Endothelial cell (in vitro differentiated cells): ENCODE measurements at regions not wholly inside any gene's neighbourhood (a gene's known extent, or its start where the extent isn't known, plus 50 kb on each side); places are given as distances from the start of the nearest gene placed in this dataset.

Source experiments
- DNase-seq: peaks from one replicate; pipeline ENCODE4 v3.0.0; 2021; ENCODE audit warnings: low spot score
- H3K27ac Mint-ChIP-seq: one replicate; pipeline ENCODE4 v1.8.0; 2021; ENCODE audit warnings: mixed read lengths, inconsistent platforms; ENCODE audit not compliant: unreplicated experiment
- H3K27me3 Mint-ChIP-seq: one replicate; pipeline ENCODE4 v1.8.0; 2021; ENCODE audit warnings: mild to moderate bottlenecking, moderate library complexity, mixed read lengths, inconsistent platforms; ENCODE audit not compliant: unreplicated experiment
- H3K36me3 Mint-ChIP-seq: one replicate; pipeline ENCODE4 v1.8.0; 2021; ENCODE audit warnings: mild to moderate bottlenecking, low read depth, mixed read lengths, inconsistent platforms; ENCODE audit not compliant: unreplicated experiment
- H3K4me1 Mint-ChIP-seq: one replicate; pipeline ENCODE4 v1.8.0; 2021; ENCODE audit warnings: mild to moderate bottlenecking, mixed read lengths, inconsistent platforms; ENCODE audit not compliant: unreplicated experiment
- H3K4me3 Mint-ChIP-seq: one replicate; pipeline ENCODE4 v1.8.0; 2021; ENCODE audit warnings: mild to moderate bottlenecking, mixed read lengths, inconsistent platforms; ENCODE audit not compliant: unreplicated experiment
- H3K9me3 Mint-ChIP-seq: one replicate; pipeline ENCODE4 v1.8.0; 2021; ENCODE audit warnings: mixed read lengths, inconsistent platforms; ENCODE audit not compliant: unreplicated experiment
- CTCF ChIP-seq: fragments of 200-600 bp; sonication (generic); IDR thresholded peaks from one replicate; pipeline ENCODE4 v1.5.0; 2021; ENCODE audit warnings: antibody characterized with exemption; ENCODE audit not compliant: unreplicated experiment

- no peaks in the 10 kb centered on the region for H3K4me1 Mint-ChIP-seq
- H3K4me3 Mint-ChIP-seq: no peak overlapping the region
- no peak for DNase-seq
- peaks cover 2% of the 10 kb centered on the region for H3K27me3 Mint-ChIP-seq
- no peaks in the 10 kb centered on the region for H3K36me3 Mint-ChIP-seq
- no peaks in the 10 kb centered on the region for H3K9me3 Mint-ChIP-seq
- TF ChIP-seq CTCF: no peak
- no peak overlapping the region for H3K27ac Mint-ChIP-seq
Measured at GRCh38 chrY:8036563-8036962, 1125.0 kb upstream of the AMELY start.

GRCh38 chrY:8035653-8036052 is 1124.1 kb upstream of the AMELY start:
- Mint-ChIP-seq H3K27me3 (peaks cover 2% of the 10 kb centered on the region), H3K9me3 (no peaks in the 10 kb centered on the region), H3K27ac (no peak overlapping the region), H3K4me3 (no peak overlapping the region), H3K36me3 (no peaks in the 10 kb centered on the region), H3K4me1 (no peaks in the 10 kb centered on the region)
- TF ChIP-seq CTCF: no peak
- no peak for DNase-seq

GRCh38 chrY:8034673-8035072 is 1123.1 kb upstream of the AMELY start:
- no peak overlapping the region for H3K4me3 Mint-ChIP-seq
- no peak for DNase-seq
- H3K4me1 Mint-ChIP-seq: no peaks in the 10 kb centered on the region
- no peak for TF ChIP-seq CTCF
- H3K36me3 Mint-ChIP-seq: no peaks in the 10 kb centered on the region
- H3K9me3 Mint-ChIP-seq: no peaks in the 10 kb centered on the region
- H3K27me3 Mint-ChIP-seq: peaks cover 2% of the 10 kb centered on the region
- no peak overlapping the region for H3K27ac Mint-ChIP-seq

- no peaks in the 10 kb centered on the region for H3K9me3 Mint-ChIP-seq
- no peaks in the 10 kb centered on the region for H3K4me1 Mint-ChIP-seq
- peaks cover 2% of the 10 kb centered on the region for H3K27me3 Mint-ChIP-seq
- H3K4me3 Mint-ChIP-seq: no peak overlapping the region
- DNase-seq: no peak
- no peak overlapping the region for H3K27ac Mint-ChIP-seq
- H3K36me3 Mint-ChIP-seq: no peaks in the 10 kb centered on the region
- no peak for TF ChIP-seq CTCF
Measured at GRCh38 chrY:8033200-8033599, 1121.6 kb upstream of the AMELY start.

GRCh38 chrY:8020540-8020939 is 1109.0 kb upstream of the AMELY start:
- H3K27ac Mint-ChIP-seq: no peak overlapping the region
- peaks cover 1% of the 10 kb centered on the region for H3K27me3 Mint-ChIP-seq
- H3K36me3 Mint-ChIP-seq: no peaks in the 10 kb centered on the region
- no peak for TF ChIP-seq CTCF
- H3K9me3 Mint-ChIP-seq: no peaks in the 10 kb centered on the region
- no peak for DNase-seq
- no peak overlapping the region for H3K4me3 Mint-ChIP-seq
- H3K4me1 Mint-ChIP-seq: no peaks in the 10 kb centered on the region
